GM06990 (cell line): ENCODE measurements at regions not wholly inside any gene's neighbourhood (a gene's known extent, or its start where the extent isn't known, plus 50 kb on each side); places are given as distances from the start of the nearest gene placed in this dataset.

ENCODE experiments used
- DNase-seq: peaks from one replicate; pipeline ENCODE4 v3.0.0-alpha.2; 2011; ENCODE audit not compliant: insufficient read length; ENCODE audit errors: extremely low read depth
- H3K27me3 ChIP-seq: replicated peaks from 2 replicates; pipeline ENCODE4 v1.6.0; 2011; ENCODE audit warnings: low read length; ENCODE audit not compliant: control insufficient read depth, insufficient read depth
- H3K36me3 ChIP-seq: 2 replicates; pipeline ENCODE4 v1.5.1; 2011; ENCODE audit warnings: low read length; ENCODE audit not compliant: control insufficient read depth, insufficient read depth
- H3K4me3 ChIP-seq: replicated peaks from 2 replicates; pipeline ENCODE4 v1.5.1; 2011; ENCODE audit warnings: low read depth, mild to moderate bottlenecking, control low read depth, low read length
- CTCF ChIP-seq: IDR thresholded peaks from 2 replicates; pipeline ENCODE4 v1.5.1; 2011; ENCODE audit warnings: low read length, control low read depth, mild to moderate bottlenecking, inconsistent platforms; ENCODE audit not compliant: insufficient read depth, poor library complexity, severe bottlenecking

DNA sequence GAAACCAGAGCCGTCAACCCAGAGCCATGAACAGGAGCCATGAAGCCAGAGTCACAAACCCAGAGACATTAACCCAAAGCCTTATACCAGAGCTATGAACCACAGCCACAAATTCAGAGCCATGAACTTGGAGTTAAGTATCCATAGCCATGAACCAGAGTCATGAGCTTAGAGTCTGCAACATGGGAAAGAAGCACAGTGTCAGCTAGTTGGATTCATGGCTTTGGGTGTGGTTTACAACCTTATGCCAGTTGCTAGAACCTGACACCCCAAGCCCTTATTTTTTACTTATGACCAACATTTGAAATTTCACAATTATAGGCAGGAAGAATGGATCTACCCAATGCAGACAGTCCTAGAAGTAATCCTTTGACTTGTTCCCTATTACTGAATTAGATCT, 128.9 kb upstream of the FAM78B start:
- no peaks in the 10 kb centered on the region for H3K27me3 ChIP-seq
- H3K36me3 ChIP-seq, result no peaks in the 10 kb centered on the region
- TF ChIP-seq CTCF, result no peak
- no peak overlapping the region for H3K4me3 ChIP-seq
- DNase-seq, result no peak

GRCh38 chr1:166297993-166298392, 131.2 kb upstream of the FAM78B start:
- DNase-seq, result no peak
- TF ChIP-seq CTCF, result no peak
- H3K36me3 ChIP-seq, result no peaks in the 10 kb centered on the region

DNA sequence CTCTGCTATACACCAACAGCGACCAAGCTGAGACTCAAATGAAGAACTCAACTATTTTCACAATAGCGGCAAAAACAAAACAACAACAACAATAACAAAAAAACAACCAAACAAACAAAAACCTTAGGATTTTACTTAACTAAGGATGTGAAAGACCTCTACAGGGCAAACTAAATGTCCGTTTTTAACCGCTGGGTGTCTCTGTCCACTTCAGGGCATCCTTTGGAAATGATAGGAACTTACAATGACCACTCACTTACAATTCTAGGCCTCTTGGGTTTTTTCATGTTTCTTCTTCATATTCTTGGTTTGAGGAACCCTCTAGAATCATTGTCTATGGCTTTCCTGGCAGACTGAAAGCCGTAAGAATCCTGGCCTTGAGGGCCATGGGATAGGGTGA, 134.0 kb upstream of the FAM78B start:
- H3K4me3 ChIP-seq, result no peak overlapping the region
- no peaks in the 10 kb centered on the region for H3K27me3 ChIP-seq
- no peaks in the 10 kb centered on the region for H3K36me3 ChIP-seq
- TF ChIP-seq CTCF, result no peak
- no peak for DNase-seq

More at GRCh38 chr1:166297993-166298392, 131.2 kb upstream of the FAM78B start:
- H3K27me3 ChIP-seq, result no peaks in the 10 kb centered on the region
- H3K4me3 ChIP-seq, result no peak overlapping the region

GRCh38 chr1:166302989-166303758, 136.4 kb upstream of the FAM78B start:
- no peak for DNase-seq
- no peaks in the 10 kb centered on the region for H3K27me3 ChIP-seq
- H3K36me3 ChIP-seq, result no peaks in the 10 kb centered on the region
- H3K4me3 ChIP-seq, result no peak overlapping the region
- TF ChIP-seq CTCF, result no peak

- Histone ChIP-seq H3K4me3 (no peak overlapping the region), H3K27me3 (no peaks in the 10 kb centered on the region), H3K36me3 (no peaks in the 10 kb centered on the region)
- no peak for DNase-seq
- no peak for TF ChIP-seq CTCF
These were observed 137.3 kb upstream of the FAM78B start for GRCh38 chr1:166304131-166304530.

DNA sequence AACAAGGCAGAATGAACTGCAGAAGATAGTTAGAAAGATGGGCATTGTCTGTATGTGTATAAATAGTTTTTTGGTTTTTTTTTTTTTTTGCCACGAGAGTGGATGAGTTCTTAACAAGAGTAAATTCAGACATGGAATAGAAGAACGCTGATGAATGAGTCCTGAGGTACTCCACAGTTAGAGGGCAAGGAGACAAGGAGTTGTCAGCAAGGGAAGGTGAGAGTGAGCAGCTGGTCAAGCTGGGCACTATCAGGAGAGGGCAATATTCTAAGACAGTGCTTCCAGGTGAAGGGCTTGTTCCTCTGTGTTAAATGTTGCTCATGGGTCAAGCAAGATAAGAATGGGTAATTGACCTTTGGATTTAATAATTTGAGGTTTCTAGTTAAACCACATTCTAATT, 138.6 kb upstream of the FAM78B start:
- Histone ChIP-seq H3K36me3 (no peaks in the 10 kb centered on the region), H3K4me3 (no peak overlapping the region), H3K27me3 (no peaks in the 10 kb centered on the region)
- DNase-seq, result no peak
- TF ChIP-seq CTCF, result no peak
